Immature natural killer cell (primary cell): ENCODE measurements at regions not wholly inside any gene's neighbourhood (a gene's known extent, or its start where the extent isn't known, plus 50 kb on each side); places are given as distances from the start of the nearest gene placed in this dataset.
"Not testable (repeated sequence)": the region's sequence is repeated elsewhere in the genome, so short reads cannot be mapped to it uniquely, and the experiment has no call there.

ENCODE experiments used
- DNase-seq, 3 donors: peaks; one replicate each; pipeline ENCODE4 v3.0.0; 2022; ENCODE audit warnings: mixed read lengths in 1 of 3
- H3K27ac Mint-ChIP-seq, 6 donors: one replicate each; pipeline ENCODE4 v1.8.0; 2020; ENCODE audit warnings: mixed read lengths in 6 of 6, mild to moderate bottlenecking in 5 of 6, inconsistent platforms in 4 of 6, moderate library complexity in 3 of 6
- H3K27me3 Mint-ChIP-seq, 3 donors: one replicate each; pipeline ENCODE4 v1.8.0; 2020 to 2021; ENCODE audit warnings: low read depth in 3 of 3, mild to moderate bottlenecking in 3 of 3, mixed read lengths in 3 of 3, moderate library complexity in 3 of 3, inconsistent platforms in 1 of 3
- H3K36me3 Mint-ChIP-seq, 3 donors: one replicate each; pipeline ENCODE4 v1.8.0; 2020; ENCODE audit warnings: mixed read lengths in 3 of 3, inconsistent platforms in 2 of 3, mild to moderate bottlenecking in 2 of 3
- H3K4me1 Mint-ChIP-seq, 2 donors: one replicate each; pipeline ENCODE4 v1.8.0; 2020; ENCODE audit warnings: inconsistent platforms in 2 of 2, mild to moderate bottlenecking in 2 of 2, mixed read lengths in 2 of 2, moderate library complexity in 1 of 2
- H3K4me3 Mint-ChIP-seq, 5 donors: one replicate each; pipeline ENCODE4 v1.8.0; 2020; ENCODE audit warnings: mild to moderate bottlenecking in 5 of 5, mixed read lengths in 5 of 5, inconsistent platforms in 3 of 5, moderate library complexity in 3 of 5
- H3K9me3 Mint-ChIP-seq, 6 donors: one replicate each; pipeline ENCODE4 v1.8.0; 2020; ENCODE audit warnings: mild to moderate bottlenecking in 6 of 6, mixed read lengths in 6 of 6, inconsistent platforms in 4 of 6, moderate library complexity in 3 of 6

- H3K4me3 Mint-ChIP-seq = no peak overlapping the region
- DNase-seq = no peak
- H3K27me3 Mint-ChIP-seq = no peaks in the 10 kb centered on the region
- no peak overlapping the region for H3K27ac Mint-ChIP-seq
- peaks cover 4 to 18% (median 10%) of the 10 kb centered on the region in 6 donors for H3K9me3 Mint-ChIP-seq
- no peaks in the 10 kb centered on the region for H3K4me1 Mint-ChIP-seq
- H3K36me3 Mint-ChIP-seq = peaks cover 0 to 3% (median 0%) of the 10 kb centered on the region in 3 donors
Measured at GRCh38 chr2:13515254-13515653, 798.5 kb downstream of the TRIB2 start.

DNA sequence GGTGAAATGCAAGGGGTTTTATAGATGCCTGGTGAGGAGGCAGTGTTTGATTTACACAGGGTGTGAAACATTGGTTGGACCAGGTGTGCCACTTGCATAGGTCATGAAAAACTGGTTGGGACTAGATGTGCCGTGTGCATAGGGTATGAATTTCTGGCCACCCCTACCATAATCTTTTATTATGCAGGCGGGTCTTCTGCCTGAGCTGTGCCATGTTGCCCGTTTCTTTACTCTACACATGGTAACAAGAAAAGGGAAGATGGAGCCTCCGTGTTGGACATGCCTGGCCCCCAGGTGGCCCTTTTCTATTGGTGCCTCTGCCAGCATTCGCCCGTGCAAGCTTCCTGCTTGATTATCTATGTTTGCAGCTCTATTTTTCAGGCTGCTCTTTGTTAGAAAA lies 805.4 kb downstream of the TRIB2 start:
- Mint-ChIP-seq H3K4me3 (no peak overlapping the region), H3K27ac (no peak overlapping the region), H3K27me3 (peaks cover 0 to 2% (median 0%) of the 10 kb centered on the region in 3 donors), H3K36me3 (peaks cover 0 to 3% (median 0%) of the 10 kb centered on the region in 3 donors), H3K9me3 (peaks cover 5 to 42% (median 11%) of the 10 kb centered on the region in 6 donors), H3K4me1 (no peaks in the 10 kb centered on the region)
- no peak for DNase-seq

- Mint-ChIP-seq H3K4me3 (no peak overlapping the region), H3K36me3 (peaks cover 0 to 3% (median 0%) of the 10 kb centered on the region in 3 donors), H3K27ac (no peak overlapping the region), H3K27me3 (peaks cover 0 to 2% (median 0%) of the 10 kb centered on the region in 3 donors), H3K4me1 (no peaks in the 10 kb centered on the region), H3K9me3 (peaks cover 7 to 53% (median 11%) of the 10 kb centered on the region in 6 donors)
- DNase-seq = no peak
Measured at GRCh38 chr2:13522917-13523821, 806.4 kb downstream of the TRIB2 start.

DNA sequence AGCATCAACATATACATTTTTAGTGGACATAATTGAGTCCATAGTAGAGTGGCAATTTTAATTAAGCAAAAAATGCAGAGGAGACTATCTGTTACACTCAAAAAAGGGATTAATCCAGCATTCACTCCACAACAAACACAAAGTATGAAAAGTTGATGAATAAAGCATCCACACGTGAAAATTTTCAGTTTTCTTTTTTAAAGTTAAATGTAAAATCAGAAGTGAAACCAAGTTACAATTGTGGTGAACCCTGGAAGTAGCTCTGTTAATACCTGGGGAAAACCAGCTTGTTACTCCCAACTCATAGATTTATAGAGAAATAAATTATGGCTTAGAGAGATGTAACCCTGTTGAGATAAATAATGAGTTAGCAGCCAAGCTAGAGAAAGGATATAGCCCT lies 807.8 kb downstream of the TRIB2 start:
- DNase-seq = no peak
- Mint-ChIP-seq H3K9me3 (peaks cover 5 to 47% (median 10%) of the 10 kb centered on the region in 6 donors), H3K27me3 (peaks cover 0 to 2% (median 0%) of the 10 kb centered on the region in 3 donors), H3K36me3 (peaks cover 0 to 3% (median 0%) of the 10 kb centered on the region in 3 donors), H3K4me3 (no peak overlapping the region), H3K4me1 (no peaks in the 10 kb centered on the region), H3K27ac (no peak overlapping the region)

- not testable (repeated sequence) for H3K4me1 Mint-ChIP-seq, DNase-seq, H3K36me3 Mint-ChIP-seq, H3K27ac Mint-ChIP-seq, H3K27me3 Mint-ChIP-seq, H3K4me3 Mint-ChIP-seq
- peaks cover 3 to 38% (median 8%) of the 10 kb centered on the region in 6 donors for H3K9me3 Mint-ChIP-seq
Measured at GRCh38 chr2:13531735-13532410, 815.1 kb downstream of the TRIB2 start.

DNA sequence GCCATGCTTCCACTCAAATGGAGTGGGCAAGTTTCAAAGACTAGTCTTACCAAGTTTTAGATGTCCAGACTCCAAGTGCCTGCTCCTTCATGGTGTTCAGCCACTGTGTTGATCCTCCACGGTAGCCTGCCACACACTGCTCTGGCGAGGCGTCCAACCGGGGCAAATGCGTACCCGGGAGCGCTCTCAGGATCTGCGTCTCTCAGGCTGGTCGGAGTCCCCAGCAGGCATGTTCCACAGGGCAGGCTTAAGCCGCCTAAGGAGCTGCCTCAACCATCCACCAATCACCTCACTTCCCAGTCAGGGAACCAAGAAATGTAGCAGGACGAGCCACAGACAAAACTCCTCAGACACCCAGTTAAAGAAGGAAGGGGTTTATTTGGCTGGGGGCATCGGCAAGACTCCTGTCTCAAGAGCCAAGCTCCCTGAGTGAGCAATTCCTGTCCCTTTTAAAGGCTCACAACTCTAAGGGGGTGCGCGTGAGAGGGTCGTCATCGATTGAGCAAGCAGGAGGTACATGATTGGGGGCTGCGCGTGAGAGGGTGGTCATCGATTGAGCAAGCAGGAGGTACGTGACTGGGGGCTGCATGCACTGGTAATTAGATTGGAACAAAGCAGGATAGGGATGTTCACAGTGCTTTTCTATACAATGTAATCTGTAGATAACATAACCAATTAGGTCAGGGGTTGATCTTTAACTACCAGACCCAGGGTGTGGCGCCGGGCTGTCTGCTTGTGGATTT lies 816.2 kb downstream of the TRIB2 start:
- peaks cover 0 to 34% (median 9%) of the 10 kb centered on the region in 6 donors for H3K9me3 Mint-ChIP-seq
- not testable (repeated sequence) for H3K4me3 Mint-ChIP-seq, H3K27ac Mint-ChIP-seq, H3K27me3 Mint-ChIP-seq, DNase-seq, H3K4me1 Mint-ChIP-seq, H3K36me3 Mint-ChIP-seq

GRCh38 chr2:13533524-13533922 lies 816.8 kb downstream of the TRIB2 start:
- H3K4me1 Mint-ChIP-seq = no peaks in the 10 kb centered on the region
- no peak overlapping the region for H3K27ac Mint-ChIP-seq
- peaks cover 0 to 32% (median 9%) of the 10 kb centered on the region in 6 donors for H3K9me3 Mint-ChIP-seq
- DNase-seq = no peak
- no peaks in the 10 kb centered on the region for H3K27me3 Mint-ChIP-seq
- H3K36me3 Mint-ChIP-seq = no peaks in the 10 kb centered on the region
- H3K4me3 Mint-ChIP-seq = no peak overlapping the region

DNA sequence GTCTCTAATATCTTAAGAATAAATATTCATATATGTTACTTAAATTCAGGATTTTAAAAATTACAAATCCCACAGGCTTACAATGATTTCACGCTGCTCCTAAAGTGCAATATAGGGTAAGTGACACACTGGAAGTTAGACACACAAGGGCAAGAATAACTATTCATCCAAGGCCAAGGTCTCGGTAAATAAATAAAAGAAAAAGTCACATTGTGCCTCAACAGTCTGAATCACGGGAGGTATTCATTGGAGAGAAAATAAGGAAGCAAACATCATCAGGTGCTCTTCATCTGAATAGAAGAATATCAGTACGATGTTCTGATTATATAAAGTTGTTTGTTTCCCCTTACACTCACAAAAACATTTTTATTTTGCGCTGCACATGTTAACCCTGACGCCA lies 820.2 kb downstream of the TRIB2 start:
- H3K4me3 Mint-ChIP-seq = no peak overlapping the region
- no peaks in the 10 kb centered on the region for H3K4me1 Mint-ChIP-seq
- no peak overlapping the region for H3K27ac Mint-ChIP-seq
- no peaks in the 10 kb centered on the region for H3K27me3 Mint-ChIP-seq
- peaks cover 0 to 23% (median 10%) of the 10 kb centered on the region in 6 donors for H3K9me3 Mint-ChIP-seq
- no peaks in the 10 kb centered on the region for H3K36me3 Mint-ChIP-seq
- no peak for DNase-seq

DNA sequence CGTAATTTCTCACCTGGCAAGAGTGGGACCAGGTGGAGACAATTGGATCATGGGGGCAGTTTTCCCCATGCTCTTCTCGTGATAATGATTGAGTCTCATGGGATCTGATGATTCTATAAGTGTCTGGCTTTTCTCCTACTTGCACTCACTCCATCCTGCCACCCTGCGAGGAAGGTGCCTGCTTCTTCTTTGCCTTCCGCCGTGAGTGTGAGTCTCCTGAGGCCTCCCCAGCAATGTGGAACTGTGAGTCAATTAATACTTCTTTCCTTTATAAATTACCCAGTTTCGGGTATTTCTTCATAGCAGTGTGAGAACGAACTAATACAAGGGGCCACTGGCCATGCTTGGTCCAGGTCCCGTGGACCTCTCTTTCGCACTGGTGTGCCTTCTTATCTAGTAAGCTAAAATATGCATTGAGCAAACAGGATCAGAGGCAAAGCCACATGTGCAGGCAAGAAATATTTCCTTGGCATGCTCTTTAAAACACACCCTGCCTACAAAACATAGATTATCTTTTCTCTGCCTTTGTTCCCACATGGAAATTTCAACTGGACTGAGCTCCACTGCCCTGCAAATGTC lies 821.1 kb downstream of the TRIB2 start:
- Mint-ChIP-seq H3K4me3 (no peak overlapping the region), H3K9me3 (peaks cover 0 to 20% (median 6%) of the 10 kb centered on the region in 6 donors), H3K36me3 (no peaks in the 10 kb centered on the region), H3K27ac (no peak overlapping the region), H3K27me3 (no peaks in the 10 kb centered on the region), H3K4me1 (no peaks in the 10 kb centered on the region)
- DNase-seq = no peak

DNA sequence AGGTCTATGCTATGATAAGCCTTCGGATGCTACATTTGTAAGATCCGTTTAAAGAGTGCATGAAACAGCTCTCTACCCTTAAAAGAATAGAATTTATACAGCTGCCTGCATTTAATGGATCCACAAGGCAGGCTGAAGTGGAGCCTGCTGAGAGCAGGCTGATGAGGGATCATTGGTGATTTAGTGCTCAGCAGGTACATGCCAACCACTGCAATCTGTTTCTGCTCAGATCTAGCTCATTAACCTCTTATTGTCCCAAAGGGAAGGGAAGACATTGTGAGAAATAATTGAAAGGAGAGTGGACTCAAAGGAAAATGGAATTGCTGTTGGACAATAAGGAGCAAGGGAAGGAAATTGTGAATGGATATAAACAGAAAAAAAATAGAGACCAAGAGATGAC lies 822.6 kb downstream of the TRIB2 start:
- no peak for DNase-seq
- no peak overlapping the region for H3K4me3 Mint-ChIP-seq
- no peaks in the 10 kb centered on the region for H3K36me3 Mint-ChIP-seq
- no peaks in the 10 kb centered on the region for H3K4me1 Mint-ChIP-seq
- peaks cover 0 to 24% (median 7%) of the 10 kb centered on the region in 6 donors for H3K9me3 Mint-ChIP-seq
- no peaks in the 10 kb centered on the region for H3K27me3 Mint-ChIP-seq
- H3K27ac Mint-ChIP-seq = no peak overlapping the region

GRCh38 chr2:13542061-13542460 lies 825.3 kb downstream of the TRIB2 start:
- no peak for DNase-seq
- Mint-ChIP-seq H3K27me3 (no peaks in the 10 kb centered on the region), H3K4me3 (no peak overlapping the region), H3K27ac (no peak overlapping the region), H3K4me1 (no peaks in the 10 kb centered on the region), H3K9me3 (peaks cover 0 to 35% (median 11%) of the 10 kb centered on the region in 6 donors), H3K36me3 (no peaks in the 10 kb centered on the region)

GRCh38 chr2:13542642-13543041 lies 825.9 kb downstream of the TRIB2 start:
- DNase-seq = no peak
- no peaks in the 10 kb centered on the region for H3K4me1 Mint-ChIP-seq

DNA sequence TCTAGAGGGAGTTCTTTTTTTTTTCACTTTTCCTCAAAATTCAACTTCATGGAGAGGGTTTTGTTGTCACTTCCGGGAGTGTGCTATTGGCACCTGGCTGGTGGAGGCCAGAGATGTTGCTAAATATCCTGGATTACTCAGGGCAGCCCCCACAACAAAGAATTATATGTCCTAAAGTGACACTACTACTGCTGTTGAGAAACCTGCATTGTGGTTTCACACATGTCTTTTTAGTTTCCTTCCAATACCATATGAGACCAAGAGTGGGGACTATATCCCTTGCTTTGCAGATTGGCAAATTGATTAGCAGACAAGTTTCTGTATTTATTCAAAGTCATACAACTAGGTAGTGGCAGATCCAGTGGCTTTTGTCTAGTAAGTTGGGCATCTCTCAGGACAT lies 826.8 kb downstream of the TRIB2 start:
- no peak overlapping the region for H3K27ac Mint-ChIP-seq
- no peaks in the 10 kb centered on the region for H3K4me1 Mint-ChIP-seq
- H3K9me3 Mint-ChIP-seq = peaks cover 0 to 26% (median 8%) of the 10 kb centered on the region in 6 donors
- no peak for DNase-seq
- no peak overlapping the region for H3K4me3 Mint-ChIP-seq
- no peaks in the 10 kb centered on the region for H3K27me3 Mint-ChIP-seq
- no peaks in the 10 kb centered on the region for H3K36me3 Mint-ChIP-seq

More at GRCh38 chr2:13542642-13543041, 825.9 kb downstream of the TRIB2 start:
- Mint-ChIP-seq H3K27me3 (no peaks in the 10 kb centered on the region), H3K27ac (no peak overlapping the region), H3K9me3 (peaks cover 0 to 30% (median 9%) of the 10 kb centered on the region in 6 donors), H3K36me3 (no peaks in the 10 kb centered on the region), H3K4me3 (no peak overlapping the region)
